Gastroesophageal sphincter (tissue), 3 donors: ENCODE measurements at regions not wholly inside any gene's neighbourhood (a gene's known extent, or its start where the extent isn't known, plus 50 kb on each side); places are given as distances from the start of the nearest gene placed in this dataset.

Experiments
- CTCF ChIP-seq, 4 experiments: fragments of 200-600 bp in 2 of 4; fragments of 450-650 bp in 2 of 4; sonication (generic) in 1 of 4; IDR thresholded peaks; one replicate each; pipeline ENCODE4 v1.5.1; 2017 to 2019; ENCODE audit warnings: antibody characterized with exemption in 4 of 4, mild to moderate bottlenecking in 2 of 4, moderate library complexity in 2 of 4
- POLR2A ChIP-seq, 2 donors: fragments of 450-650 bp; IDR thresholded peaks; one replicate each; pipeline ENCODE4 v1.6.1; 2017; ENCODE audit warnings: antibody characterized with exemption in 2 of 2, mild to moderate bottlenecking in 2 of 2, moderate library complexity in 1 of 2
- POLR2AphosphoS5 ChIP-seq: sonication (generic); formaldehyde crosslinking; IDR thresholded peaks from one replicate; pipeline ENCODE4 v1.6.1; 2017; ENCODE audit warnings: antibody characterized with exemption

- TF ChIP-seq CTCF (IDR thresholded peaks at IDR 0.05) (no peak), POLR2A (IDR thresholded peaks at IDR 0.05) (no peak), POLR2AphosphoS5 (no peak)
These were observed 115.4 kb upstream of the STK17B start for GRCh38 chr2:196286821-196287220.
